K562 (cell line): ENCODE measurements at regions not wholly inside any gene's neighbourhood (a gene's known extent, or its start where the extent isn't known, plus 50 kb on each side); places are given as distances from the start of the nearest gene placed in this dataset.

Source experiments
- ATAC-seq: fragments of 200-7000 bp; cut with Tn5 transposase; 3 replicates; pipeline ENCODE4 v1.9.1; 2020; ENCODE audit warnings: moderate library complexity
- BruUV-seq: library from RNA; stranded (reverse); fragments of 400-500 nt; replicated peaks from 2 replicates; lab custom pipeline; 2021; lab: Mats Ljungman, UMichigan
- CTCF ChIA-PET: fragments of 300-600 bp; formaldehyde crosslinking; extraction: SDS; loops from one replicate; lab custom pipeline; 2021; ENCODE audit warnings: low intra/inter-chr PET ratio; lab: Yijun Ruan, JAX
- POLR2A ChIA-PET: fragments of 300-600, 350-650 bp; sonication (Branson Sonifier 250); formaldehyde crosslinking; extraction: SDS; loops from one replicate; lab custom pipeline; 2021; ENCODE audit warnings: antibody characterized with exemption, inconsistent platforms; lab: Yijun Ruan, JAX
- DNase-seq, 4 experiments: peaks; one replicate each; pipeline versions ENCODE4 v3.0.0 to v3.0.0-alpha.2; 2011 to 2018; ENCODE audit warnings: low spot score in 3 of 4, mixed read lengths in 3 of 4; ENCODE audit errors: extremely low read depth in 1 of 4
- FAIRE-seq: peaks from 2 replicates; lab custom pipeline; 2011; peaks lifted over from hg19 to GRCh38; lab: Jason Lieb, UNC
- H2AFZ ChIP-seq: 2 replicates; pipeline ENCODE4 v1.6.0; 2011; ENCODE audit warnings: low read depth, low read length, control low read depth, inconsistent platforms
- H3K27ac ChIP-seq: fragments of 200-600 bp; 3 replicates; pipeline ENCODE4 v1.8.0; 2011; ENCODE audit warnings: low read depth, mild to moderate bottlenecking, control low read depth, inconsistent platforms, low read length, moderate library complexity, mixed read lengths; ENCODE audit errors: extremely low read depth
- H3K27me3 ChIP-seq, 2 experiments: fragments of 300-600 bp in 1 of 2; 2 replicates in 1 of 2; 3 replicates in 1 of 2; pipeline versions ENCODE4 v1.6.0 to v1.8.0; 2011; ENCODE audit warnings: inconsistent platforms in 2 of 2, low read length in 2 of 2, mild to moderate bottlenecking in 1 of 2, mixed read lengths in 1 of 2, moderate library complexity in 1 of 2; ENCODE audit not compliant: control insufficient read depth in 2 of 2, insufficient read depth in 2 of 2
- H3K36me3 ChIP-seq: fragments of 300-600 bp; 3 replicates; pipeline ENCODE4 v1.8.0; 2011; ENCODE audit warnings: mild to moderate bottlenecking, low read length, inconsistent platforms; ENCODE audit not compliant: control insufficient read depth, insufficient read depth
- H3K4me1 ChIP-seq, 2 experiments: fragments of 200-600 bp in 1 of 2; replicated peaks in 1 of 2; 2 replicates in 1 of 2; 3 replicates in 1 of 2; pipeline versions ENCODE4 v1.5.1 to v1.8.0; 2011; ENCODE audit warnings: inconsistent platforms in 2 of 2, low read length in 2 of 2, mild to moderate bottlenecking in 1 of 2, mixed read lengths in 1 of 2, moderate library complexity in 1 of 2; ENCODE audit not compliant: control insufficient read depth in 2 of 2, insufficient read depth in 2 of 2
- H3K4me2 ChIP-seq: 2 replicates; pipeline ENCODE4 v1.6.1; 2011; ENCODE audit warnings: low read length, control low read depth, inconsistent platforms, mixed read lengths; ENCODE audit not compliant: insufficient read depth
- H3K4me3 ChIP-seq: fragments of 200-600 bp; sonication (generic), shearing (Covaris generic); 2 replicates; pipeline ENCODE4 v1.5.1; 2016; ENCODE audit warnings: control low read depth, inconsistent platforms
- H3K79me2 ChIP-seq: fragments of 200-600 bp; 3 replicates; pipeline ENCODE4 v1.8.0; 2011; ENCODE audit warnings: low read length, inconsistent platforms; ENCODE audit not compliant: control insufficient read depth, insufficient read depth
- H3K9ac ChIP-seq, 2 experiments: 2 replicates each; pipeline versions ENCODE4 v1.6.0 to v1.6.1; 2011; ENCODE audit warnings: low read depth in 2 of 2, low read length in 2 of 2, control low read depth in 1 of 2, inconsistent platforms in 1 of 2, mild to moderate bottlenecking in 1 of 2, mixed read lengths in 1 of 2; ENCODE audit not compliant: insufficient read depth in 1 of 2
- H3K9me1 ChIP-seq: one replicate; pipeline ENCODE4 v1.6.0; 2011; ENCODE audit warnings: inconsistent platforms, mild to moderate bottlenecking, low read length, moderate library complexity; ENCODE audit not compliant: control insufficient read depth, insufficient read depth
- H3K9me3 ChIP-seq: replicated peaks from 2 replicates; pipeline ENCODE4 v1.5.1; 2011; ENCODE audit warnings: low read depth, low read length, inconsistent platforms; ENCODE audit not compliant: control insufficient read depth, insufficient read depth
- H4K20me1 ChIP-seq: replicated peaks from 2 replicates; pipeline ENCODE4 v1.6.1; 2011; ENCODE audit warnings: low read length, inconsistent platforms, mixed read lengths; ENCODE audit not compliant: control insufficient read depth, insufficient read depth
- BCL6 ChIP-seq: fragments of 250-450 bp; sonication (Bioruptor Pico); IDR thresholded peaks from 2 replicates; pipeline ENCODE4 v1.4.0; 2020
- BRD4 ChIP-seq: fragments of 200-600 bp; sonication (generic); IDR thresholded peaks from 2 replicates; pipeline ENCODE4 v1.6.1; 2017; ENCODE audit warnings: inconsistent platforms
- CCAR2 ChIP-seq: fragments of 200-400 bp; formaldehyde crosslinking; IDR thresholded peaks from 2 replicates; pipeline ENCODE4 v1.6.1; 2017; ENCODE audit warnings: mild to moderate bottlenecking, low read depth, low read length
- ETV5 ChIP-seq: sonication (generic); formaldehyde crosslinking; IDR thresholded peaks from 2 replicates; pipeline ENCODE4 v1.4.0; 2020; ENCODE audit warnings: low read depth, mild to moderate bottlenecking, missing genetic modification reagents
- NFXL1 ChIP-seq: fragments of 450-650 bp; formaldehyde crosslinking; IDR thresholded peaks from 2 replicates; pipeline ENCODE4 v1.4.0; 2021; ENCODE audit warnings: mild to moderate bottlenecking
- NR1H2 ChIP-seq: sonication (generic); formaldehyde crosslinking; IDR thresholded peaks from 2 replicates; pipeline ENCODE4 v1.4.0; 2020; ENCODE audit warnings: mild to moderate bottlenecking, missing genetic modification reagents
- NRF1 ChIP-seq, 2 experiments: fragments of 450-650 bp; IDR thresholded peaks in 1 of 2; conservative IDR thresholded peaks in 1 of 2; 2 replicates each; pipeline ENCODE4 v1.6.1; 2014; ENCODE audit warnings: mild to moderate bottlenecking in 2 of 2
- NUFIP1 ChIP-seq: fragments of 450-650 bp; IDR thresholded peaks from 2 replicates; pipeline ENCODE4 v1.6.1; 2018; ENCODE audit not compliant: partially characterized antibody
- POLR2A ChIP-seq: fragments of 450-650 bp; conservative IDR thresholded peaks from 2 replicates; pipeline ENCODE4 v1.6.1; 2016
- RBM14 ChIP-seq: fragments of 200-400 bp; formaldehyde crosslinking; IDR thresholded peaks from 2 replicates; pipeline ENCODE4 v1.6.1; 2018; ENCODE audit warnings: low read depth, mild to moderate bottlenecking, low read length, moderate library complexity, borderline replicate concordance; ENCODE audit not compliant: insufficient read depth
- SMARCB1 ChIP-seq: IDR thresholded peaks from 2 replicates; pipeline ENCODE4 v1.6.1; 2011; ENCODE audit warnings: improper control_type of control experiment, low read depth; ENCODE audit not compliant: insufficient read length
- STAT5A ChIP-seq: IDR thresholded peaks from 2 replicates; pipeline ENCODE4 v1.6.1; 2012; ENCODE audit warnings: low read length, inconsistent platforms, borderline replicate concordance
- ZNF146 ChIP-seq: IDR thresholded peaks from one replicate; pipeline ENCODE4 v1.6.1; 2018; ENCODE audit warnings: missing compliant biosample characterization; ENCODE audit not compliant: unreplicated experiment
- ZNF445 ChIP-seq: fragments of 250-450 bp; sonication (Bioruptor Pico); IDR thresholded peaks from 2 replicates; pipeline ENCODE4 v1.4.0; 2020; ENCODE audit warnings: low read depth, mild to moderate bottlenecking, moderate library complexity
- WGBS: fragments of 100-300 bp; shearing (Covaris generic); methylation state at CpG from one replicate; pipeline ENCODE4 v1.1.6; 2016; ENCODE audit warnings: low coverage, mixed read lengths; ENCODE audit not compliant: insufficient coverage; ENCODE audit errors: missing lambda C conversion rate; 5-methylcytosine and 5-hydroxymethylcytosine counted together
- in situ Hi-C: fragments of 300-500 bp; cut with MboI; formaldehyde crosslinking; loops from 4 replicates; pipeline ENCODE4 v1.15.0; 2018; ENCODE audit warnings: inconsistent platforms, mixed read lengths
- intact Hi-C: fragments of 100-400 bp; cut with micrococcal nuclease; formaldehyde crosslinking; loops from 2 replicates; pipeline ENCODE4 v1.14.2; 2022
- TF ChIP-seq, protein P1 (sequence below): sonication (generic); IDR thresholded peaks from 2 replicates; pipeline ENCODE4 v1.6.1; 2016
- TF ChIP-seq, protein P2 (sequence below): fragments of 200-400 bp; formaldehyde crosslinking; IDR thresholded peaks from 2 replicates; pipeline ENCODE4 v1.6.1; 2017; ENCODE audit warnings: mild to moderate bottlenecking, low read depth, low read length, moderate library complexity
- TF ChIP-seq, protein P3 (sequence below): fragments of 250-450 bp; sonication (Bioruptor Pico); IDR thresholded peaks from 2 replicates; pipeline ENCODE4 v1.5.1; 2021; ENCODE audit warnings: mild to moderate bottlenecking
- TF ChIP-seq, protein P4 (sequence below): fragments of 450-650 bp; conservative IDR thresholded peaks from 2 replicates; pipeline ENCODE4 v1.6.1; 2016; ENCODE audit warnings: missing genetic modification characterization, low read depth, mild to moderate bottlenecking, missing compliant biosample characterization, moderate library complexity

DNA sequence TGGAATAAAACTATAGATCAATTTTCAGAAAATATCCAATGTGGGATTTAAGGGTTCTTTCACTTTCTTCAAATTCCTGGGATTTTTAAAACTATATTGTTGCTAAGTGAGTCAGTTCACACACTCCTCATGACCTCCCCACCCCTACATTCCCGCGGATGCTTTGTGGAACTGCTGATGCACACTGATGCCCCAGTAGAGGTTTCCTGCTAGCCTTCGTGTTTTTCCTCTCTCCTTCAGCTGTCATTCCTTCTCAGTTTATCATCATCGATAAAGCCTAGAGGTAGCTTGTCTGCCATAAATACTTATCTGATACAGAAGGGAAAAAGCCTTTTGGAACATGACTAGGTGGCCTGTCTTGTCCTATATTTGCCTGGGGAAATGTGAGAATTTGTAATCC is 67.4 kb upstream of the GALNT5 start (continued):
- TF ChIP-seq, protein P1, sequence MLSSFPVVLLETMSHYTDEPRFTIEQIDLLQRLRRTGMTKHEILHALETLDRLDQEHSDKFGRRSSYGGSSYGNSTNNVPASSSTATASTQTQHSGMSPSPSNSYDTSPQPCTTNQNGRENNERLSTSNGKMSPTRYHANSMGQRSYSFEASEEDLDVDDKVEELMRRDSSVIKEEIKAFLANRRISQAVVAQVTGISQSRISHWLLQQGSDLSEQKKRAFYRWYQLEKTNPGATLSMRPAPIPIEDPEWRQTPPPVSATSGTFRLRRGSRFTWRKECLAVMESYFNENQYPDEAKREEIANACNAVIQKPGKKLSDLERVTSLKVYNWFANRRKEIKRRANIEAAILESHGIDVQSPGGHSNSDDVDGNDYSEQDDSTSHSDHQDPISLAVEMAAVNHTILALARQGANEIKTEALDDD, result no peak
- TF ChIP-seq BCL6 (CRISPR knock-in tag) (no peak), ZNF445 (CRISPR knock-in tag) (no peak), ETV5 (no peak)

GRCh38 chr2:157191186-157191585 is 66.3 kb upstream of the GALNT5 start:
- Histone ChIP-seq H3K27me3 (no peaks in the 10 kb centered on the region), H3K4me1 (peaks cover 0 to 10% of the 10 kb centered on the region in 2 experiments; a peak in 2 of 5 replicates), H3K9ac (no peak overlapping the region), H3K27ac (no peak overlapping the region), H3K9me1 (no peaks in the 10 kb centered on the region), H3K79me2 (no peaks in the 10 kb centered on the region), H3K4me3 (no peak overlapping the region), H2AFZ (no peak overlapping the region), H4K20me1 (no peaks in the 10 kb centered on the region), H3K36me3 (no peaks in the 10 kb centered on the region), H3K4me2 (no peak overlapping the region), H3K9me3 (no peaks in the 10 kb centered on the region)
- FAIRE-seq (no peak), DNase-seq (no peak), ATAC-seq (no peak)
- in situ Hi-C loops, result no loop called here
- WGBS, result 89% methylated on average over 2 of the region's 2 CpGs
- ChIA-PET CTCF (no interaction called here), POLR2A (no interaction called here)
- no TSS peak for BruUV-seq
- TF ChIP-seq STAT5A (no peak), CCAR2 (no peak), NFXL1 (CRISPR knock-in tag) (no peak), SMARCB1 (no peak), NR1H2 (CRISPR knock-in tag) (no peak), RBM14 (no peak), POLR2A (no peak), ZNF146 (no peak), NRF1 (conservative IDR thresholded peaks at IDR 0.05 in 1 of 2, IDR thresholded peaks at IDR 0.05 in 1 of 2) (no peak), BRD4 (no peak), NUFIP1 (no peak)
- TF ChIP-seq, protein P2, sequence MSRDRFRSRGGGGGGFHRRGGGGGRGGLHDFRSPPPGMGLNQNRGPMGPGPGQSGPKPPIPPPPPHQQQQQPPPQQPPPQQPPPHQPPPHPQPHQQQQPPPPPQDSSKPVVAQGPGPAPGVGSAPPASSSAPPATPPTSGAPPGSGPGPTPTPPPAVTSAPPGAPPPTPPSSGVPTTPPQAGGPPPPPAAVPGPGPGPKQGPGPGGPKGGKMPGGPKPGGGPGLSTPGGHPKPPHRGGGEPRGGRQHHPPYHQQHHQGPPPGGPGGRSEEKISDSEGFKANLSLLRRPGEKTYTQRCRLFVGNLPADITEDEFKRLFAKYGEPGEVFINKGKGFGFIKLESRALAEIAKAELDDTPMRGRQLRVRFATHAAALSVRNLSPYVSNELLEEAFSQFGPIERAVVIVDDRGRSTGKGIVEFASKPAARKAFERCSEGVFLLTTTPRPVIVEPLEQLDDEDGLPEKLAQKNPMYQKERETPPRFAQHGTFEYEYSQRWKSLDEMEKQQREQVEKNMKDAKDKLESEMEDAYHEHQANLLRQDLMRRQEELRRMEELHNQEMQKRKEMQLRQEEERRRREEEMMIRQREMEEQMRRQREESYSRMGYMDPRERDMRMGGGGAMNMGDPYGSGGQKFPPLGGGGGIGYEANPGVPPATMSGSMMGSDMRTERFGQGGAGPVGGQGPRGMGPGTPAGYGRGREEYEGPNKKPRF, result no peak
- TF ChIP-seq, protein P3, sequence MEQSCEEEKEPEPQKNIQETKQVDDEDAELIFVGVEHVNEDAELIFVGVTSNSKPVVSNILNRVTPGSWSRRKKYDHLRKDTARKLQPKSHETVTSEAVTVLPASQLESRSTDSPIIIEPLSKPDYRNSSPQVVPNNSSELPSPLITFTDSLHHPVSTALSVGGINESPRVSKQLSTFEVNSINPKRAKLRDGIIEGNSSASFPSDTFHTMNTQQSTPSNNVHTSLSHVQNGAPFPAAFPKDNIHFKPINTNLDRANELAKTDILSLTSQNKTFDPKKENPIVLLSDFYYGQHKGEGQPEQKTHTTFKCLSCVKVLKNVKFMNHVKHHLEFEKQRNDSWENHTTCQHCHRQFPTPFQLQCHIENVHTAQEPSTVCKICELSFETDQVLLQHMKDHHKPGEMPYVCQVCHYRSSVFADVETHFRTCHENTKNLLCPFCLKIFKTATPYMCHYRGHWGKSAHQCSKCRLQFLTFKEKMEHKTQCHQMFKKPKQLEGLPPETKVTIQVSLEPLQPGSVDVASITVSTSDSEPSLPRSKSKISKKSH (CRISPR knock-in tag), result no peak
- TF ChIP-seq, protein P4, sequence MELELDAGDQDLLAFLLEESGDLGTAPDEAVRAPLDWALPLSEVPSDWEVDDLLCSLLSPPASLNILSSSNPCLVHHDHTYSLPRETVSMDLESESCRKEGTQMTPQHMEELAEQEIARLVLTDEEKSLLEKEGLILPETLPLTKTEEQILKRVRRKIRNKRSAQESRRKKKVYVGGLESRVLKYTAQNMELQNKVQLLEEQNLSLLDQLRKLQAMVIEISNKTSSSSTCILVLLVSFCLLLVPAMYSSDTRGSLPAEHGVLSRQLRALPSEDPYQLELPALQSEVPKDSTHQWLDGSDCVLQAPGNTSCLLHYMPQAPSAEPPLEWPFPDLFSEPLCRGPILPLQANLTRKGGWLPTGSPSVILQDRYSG (tag), result no peak
- intact Hi-C loops, result loop anchor here (5.0 to 10.0 kb wide), 6 partner anchors 299 to 1814 kb away; no protein-coding TSS in a partner anchor
